ENCODE measurements at regions not wholly inside any gene's neighbourhood (a gene's known extent, or its start where the extent isn't known, plus 50 kb on each side); places are given as distances from the start of the nearest gene placed in this dataset.
"Not testable (repeated sequence)": the region's sequence is repeated elsewhere in the genome, so short reads cannot be mapped to it uniquely, and the experiment has no call there.

GRCh38 chr4:129829373-129829772 is 733.4 kb downstream of the C4orf33 start:
- no peaks in the 10 kb centered on the region for H3K4me1 ChIP-seq (ENCODE audit: control insufficient read depth in 2 of 2, insufficient read depth in 2 of 2, low read length in 2 of 2)
- no peaks in the 10 kb centered on the region for H3K9me3 ChIP-seq (ENCODE audit: control insufficient read depth in 2 of 2, insufficient read depth in 1 of 2, low read length in 1 of 2)
- H3K36me3 ChIP-seq (ENCODE audit: control insufficient read depth in 2 of 2, insufficient read depth in 2 of 2, low read length in 1 of 2) = no peaks in the 10 kb centered on the region
- no peak overlapping the region for H3K27ac ChIP-seq (ENCODE audit: low read depth in 1 of 2, low read length in 1 of 2)
- no peak for DNase-seq (ENCODE audit: low read depth in 6 of 9, low spot score in 9 of 9)
- no peak overlapping the region for H3K4me3 ChIP-seq (ENCODE audit: low read length in 2 of 2)
- H3K27me3 ChIP-seq (ENCODE audit: control insufficient read depth in 2 of 2, insufficient read depth in 1 of 2, low read length in 1 of 2) = no peaks in the 10 kb centered on the region
- WGBS = 92% methylated on average over 2 of the region's 2 CpGs

DNA sequence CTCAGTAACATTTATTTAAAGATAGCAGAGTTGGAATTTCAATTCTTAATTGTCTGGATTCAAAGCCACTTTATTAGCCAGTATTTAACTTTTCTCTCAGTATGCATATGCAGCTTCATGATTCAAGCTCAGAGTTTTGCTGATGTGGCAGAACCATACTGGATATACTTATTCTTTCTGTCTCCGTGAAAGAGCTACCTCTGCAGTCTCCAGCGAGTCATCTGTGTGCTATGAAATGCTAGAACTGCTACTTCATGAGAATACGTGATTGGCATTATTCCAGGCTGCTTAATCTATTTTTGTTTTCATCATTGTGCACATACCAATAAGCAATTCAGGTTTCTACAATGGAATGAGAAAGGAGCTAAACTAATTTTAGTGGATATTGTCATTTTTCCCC is 743.7 kb downstream of the C4orf33 start:
- Histone ChIP-seq H3K9me3 (ENCODE audit: control insufficient read depth in 2 of 2, insufficient read depth in 1 of 2, low read length in 1 of 2) (no peaks in the 10 kb centered on the region), H3K4me1 (ENCODE audit: control insufficient read depth in 2 of 2, insufficient read depth in 2 of 2, low read length in 2 of 2) (no peaks in the 10 kb centered on the region), H3K4me3 (ENCODE audit: low read length in 2 of 2) (no peak overlapping the region), H3K27me3 (ENCODE audit: control insufficient read depth in 2 of 2, insufficient read depth in 1 of 2, low read length in 1 of 2) (no peaks in the 10 kb centered on the region), H3K27ac (ENCODE audit: low read depth in 1 of 2, low read length in 1 of 2) (no peak overlapping the region), H3K36me3 (ENCODE audit: control insufficient read depth in 2 of 2, insufficient read depth in 2 of 2, low read length in 1 of 2) (no peaks in the 10 kb centered on the region)
- 83% methylated on average over 3 of the region's 3 CpGs for WGBS
- no peak for DNase-seq (ENCODE audit: low read depth in 6 of 9, low spot score in 9 of 9)

DNA sequence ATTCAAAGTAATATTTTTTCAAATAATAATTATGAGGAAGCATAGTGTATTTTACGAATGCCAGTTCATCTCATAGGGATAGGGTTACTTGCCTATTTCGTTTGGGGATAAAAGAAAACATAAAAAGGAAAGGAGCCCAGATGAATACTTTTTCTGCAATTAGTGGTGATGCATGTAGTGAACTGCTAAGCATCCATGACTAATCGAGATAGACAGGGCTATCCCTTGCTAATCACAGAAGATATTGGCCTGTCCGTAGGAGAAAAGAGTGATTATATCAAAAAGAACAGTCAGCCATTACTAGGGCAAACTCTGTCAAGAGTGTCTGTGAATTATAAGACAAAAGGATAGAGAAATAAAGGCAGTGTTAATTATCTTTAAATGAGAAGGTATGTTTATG is 746.1 kb downstream of the C4orf33 start:
- Histone ChIP-seq H3K36me3 (ENCODE audit: control insufficient read depth in 2 of 2, insufficient read depth in 2 of 2, low read length in 1 of 2) (no peaks in the 10 kb centered on the region), H3K4me1 (ENCODE audit: control insufficient read depth in 2 of 2, insufficient read depth in 2 of 2, low read length in 2 of 2) (no peaks in the 10 kb centered on the region), H3K27me3 (ENCODE audit: control insufficient read depth in 2 of 2, insufficient read depth in 1 of 2, low read length in 1 of 2) (no peaks in the 10 kb centered on the region), H3K27ac (ENCODE audit: low read depth in 1 of 2, low read length in 1 of 2) (no peak overlapping the region), H3K9me3 (ENCODE audit: control insufficient read depth in 2 of 2, insufficient read depth in 1 of 2, low read length in 1 of 2) (no peaks in the 10 kb centered on the region), H3K4me3 (ENCODE audit: low read length in 2 of 2) (no peak overlapping the region)
- no peak for DNase-seq (ENCODE audit: low read depth in 6 of 9, low spot score in 9 of 9)
- WGBS = 90% methylated on average over 4 of the region's 4 CpGs

- Histone ChIP-seq H3K27me3 (ENCODE audit: control insufficient read depth in 2 of 2, insufficient read depth in 1 of 2, low read length in 1 of 2) (no peaks in the 10 kb centered on the region), H3K36me3 (ENCODE audit: control insufficient read depth in 2 of 2, insufficient read depth in 2 of 2, low read length in 1 of 2) (no peaks in the 10 kb centered on the region), H3K4me1 (ENCODE audit: control insufficient read depth in 2 of 2, insufficient read depth in 2 of 2, low read length in 2 of 2) (no peaks in the 10 kb centered on the region), H3K9me3 (ENCODE audit: control insufficient read depth in 2 of 2, insufficient read depth in 1 of 2, low read length in 1 of 2) (no peaks in the 10 kb centered on the region), H3K27ac (ENCODE audit: low read depth in 1 of 2, low read length in 1 of 2) (no peak overlapping the region), H3K4me3 (ENCODE audit: low read length in 2 of 2) (no peak overlapping the region)
- no peak for DNase-seq (ENCODE audit: low read depth in 6 of 9, low spot score in 9 of 9)
- WGBS = 84% methylated on average over 4 of the region's 4 CpGs
Measured at GRCh38 chr4:129852434-129852833, 756.5 kb downstream of the C4orf33 start.

- H3K36me3 ChIP-seq (ENCODE audit: control insufficient read depth in 2 of 2, insufficient read depth in 2 of 2, low read length in 1 of 2); H3K27ac ChIP-seq (ENCODE audit: low read depth in 1 of 2, low read length in 1 of 2); H3K4me3 ChIP-seq (ENCODE audit: low read length in 2 of 2); H3K9me3 ChIP-seq (ENCODE audit: control insufficient read depth in 2 of 2, insufficient read depth in 1 of 2, low read length in 1 of 2); H3K27me3 ChIP-seq (ENCODE audit: control insufficient read depth in 2 of 2, insufficient read depth in 1 of 2, low read length in 1 of 2); H3K4me1 ChIP-seq (ENCODE audit: control insufficient read depth in 2 of 2, insufficient read depth in 2 of 2, low read length in 2 of 2); DNase-seq (ENCODE audit: low read depth in 6 of 9, low spot score in 9 of 9): not testable (repeated sequence)
- 97% methylated on average over 27 of the region's 27 CpGs for WGBS
Measured at GRCh38 chr4:129853685-129854467, 757.9 kb downstream of the C4orf33 start.

DNA sequence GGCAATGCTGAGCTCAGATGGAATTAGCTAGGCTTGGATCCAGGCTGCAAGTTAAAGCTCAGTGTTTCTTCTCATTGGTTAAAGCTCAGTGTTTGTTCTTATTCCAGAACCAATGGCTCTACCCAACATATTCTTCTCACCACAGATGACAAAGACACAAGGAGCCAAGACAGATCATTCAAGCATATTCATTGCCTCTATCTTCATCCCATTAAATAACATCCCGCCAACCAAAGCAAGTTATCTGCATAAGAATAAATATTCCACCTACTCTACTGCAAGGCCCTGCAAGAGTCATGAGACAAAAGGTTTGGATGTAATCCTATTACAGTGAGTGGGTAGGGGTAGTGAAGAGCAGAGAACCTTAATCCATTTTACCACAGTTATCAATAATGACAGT is 766.5 kb downstream of the C4orf33 start:
- H3K4me3 ChIP-seq (ENCODE audit: low read length in 2 of 2) = no peak overlapping the region
- no peak overlapping the region for H3K27ac ChIP-seq (ENCODE audit: low read depth in 1 of 2, low read length in 1 of 2)
- H3K9me3 ChIP-seq (ENCODE audit: control insufficient read depth in 2 of 2, insufficient read depth in 1 of 2, low read length in 1 of 2) = no peaks in the 10 kb centered on the region
- no peak for DNase-seq (ENCODE audit: low read depth in 6 of 9, low spot score in 9 of 9)
- H3K27me3 ChIP-seq (ENCODE audit: control insufficient read depth in 2 of 2, insufficient read depth in 1 of 2, low read length in 1 of 2) = no peaks in the 10 kb centered on the region
- H3K4me1 ChIP-seq (ENCODE audit: control insufficient read depth in 2 of 2, insufficient read depth in 2 of 2, low read length in 2 of 2) = no peaks in the 10 kb centered on the region
- H3K36me3 ChIP-seq (ENCODE audit: control insufficient read depth in 2 of 2, insufficient read depth in 2 of 2, low read length in 1 of 2) = no peaks in the 10 kb centered on the region
- 77% methylated on average over 1 of the region's 1 CpG for WGBS

- Histone ChIP-seq H3K9me3 (ENCODE audit: control insufficient read depth in 2 of 2, insufficient read depth in 1 of 2, low read length in 1 of 2) (no peaks in the 10 kb centered on the region), H3K4me1 (ENCODE audit: control insufficient read depth in 2 of 2, insufficient read depth in 2 of 2, low read length in 2 of 2) (no peaks in the 10 kb centered on the region), H3K36me3 (ENCODE audit: control insufficient read depth in 2 of 2, insufficient read depth in 2 of 2, low read length in 1 of 2) (no peaks in the 10 kb centered on the region), H3K4me3 (ENCODE audit: low read length in 2 of 2) (no peak overlapping the region), H3K27ac (ENCODE audit: low read depth in 1 of 2, low read length in 1 of 2) (no peak overlapping the region), H3K27me3 (ENCODE audit: control insufficient read depth in 2 of 2, insufficient read depth in 1 of 2, low read length in 1 of 2) (no peaks in the 10 kb centered on the region)
- no peak for DNase-seq (ENCODE audit: low read depth in 6 of 9, low spot score in 9 of 9)
- WGBS = 78% methylated on average over 3 of the region's 3 CpGs
Measured at GRCh38 chr4:129863206-129863605, 767.3 kb downstream of the C4orf33 start.

DNA sequence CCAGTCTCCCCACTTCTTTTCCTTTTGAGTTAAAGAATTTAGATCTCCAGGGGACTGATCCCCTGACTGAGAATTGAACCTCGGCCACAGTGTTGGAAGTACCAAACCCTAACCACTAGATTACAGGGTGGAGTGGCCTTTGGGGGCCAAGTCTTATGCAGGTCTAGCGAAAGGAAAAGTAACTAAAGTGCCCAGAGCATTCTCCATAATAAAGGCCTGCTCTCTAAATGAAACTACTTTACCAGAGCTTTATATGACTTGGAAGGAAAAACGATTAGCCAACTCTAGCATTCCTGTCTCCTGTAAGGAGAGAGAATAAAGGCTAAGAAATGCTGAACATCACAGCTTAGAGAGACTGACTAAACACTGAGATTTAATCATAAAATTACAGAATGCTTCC is 788.0 kb downstream of the C4orf33 start:
- Histone ChIP-seq H3K27me3 (ENCODE audit: control insufficient read depth in 2 of 2, insufficient read depth in 1 of 2, low read length in 1 of 2) (no peaks in the 10 kb centered on the region), H3K4me3 (ENCODE audit: low read length in 2 of 2) (no peak overlapping the region), H3K9me3 (ENCODE audit: control insufficient read depth in 2 of 2, insufficient read depth in 1 of 2, low read length in 1 of 2) (no peaks in the 10 kb centered on the region), H3K27ac (ENCODE audit: low read depth in 1 of 2, low read length in 1 of 2) (no peak overlapping the region), H3K4me1 (ENCODE audit: control insufficient read depth in 2 of 2, insufficient read depth in 2 of 2, low read length in 2 of 2) (no peaks in the 10 kb centered on the region), H3K36me3 (ENCODE audit: control insufficient read depth in 2 of 2, insufficient read depth in 2 of 2, low read length in 1 of 2) (no peaks in the 10 kb centered on the region)
- DNase-seq (ENCODE audit: low read depth in 6 of 9, low spot score in 9 of 9) = no peak
- 87% methylated on average over 3 of the region's 3 CpGs for WGBS

GRCh38 chr4:129897111-129897510 is 801.2 kb downstream of the C4orf33 start:
- H3K4me1 ChIP-seq (ENCODE audit: control insufficient read depth in 2 of 2, insufficient read depth in 2 of 2, low read length in 2 of 2) = no peaks in the 10 kb centered on the region
- no peaks in the 10 kb centered on the region for H3K27me3 ChIP-seq (ENCODE audit: control insufficient read depth in 2 of 2, insufficient read depth in 1 of 2, low read length in 1 of 2)
- H3K9me3 ChIP-seq (ENCODE audit: control insufficient read depth in 2 of 2, insufficient read depth in 1 of 2, low read length in 1 of 2) = no peaks in the 10 kb centered on the region
- no peak for DNase-seq (ENCODE audit: low read depth in 6 of 9, low spot score in 9 of 9)
- H3K36me3 ChIP-seq (ENCODE audit: control insufficient read depth in 2 of 2, insufficient read depth in 2 of 2, low read length in 1 of 2) = no peaks in the 10 kb centered on the region
- 89% methylated on average over 2 of the region's 2 CpGs for WGBS
- no peak overlapping the region for H3K4me3 ChIP-seq (ENCODE audit: low read length in 2 of 2)
- H3K27ac ChIP-seq (ENCODE audit: low read depth in 1 of 2, low read length in 1 of 2) = no peak overlapping the region
